Thoracic aorta (tissue), 2 donors: ENCODE measurements at regions not wholly inside any gene's neighbourhood (a gene's known extent, or its start where the extent isn't known, plus 50 kb on each side); places are given as distances from the start of the nearest gene placed in this dataset.

Experiments used
- ATAC-seq: fragments of 150-250 bp; one replicate; pipeline ENCODE4 v1.8.0; 2017; ENCODE audit warnings: low read depth; ENCODE audit not compliant: insufficient number of reproducible peaks, low FRiP score
- DNase-seq: peaks from one replicate; pipeline ENCODE4 v3.0.0-alpha.2; 2020; ENCODE audit warnings: low spot score
- H3K27ac ChIP-seq, 2 donors: fragments of 200-600 bp; sonication (generic); 1 replicate in 1 of 2; 2 replicates in 1 of 2; pipeline ENCODE4 v1.5.1; 2016; ENCODE audit warnings: mild to moderate bottlenecking in 2 of 2, moderate library complexity in 2 of 2
- H3K27me3 ChIP-seq: fragments of 200-600 bp; sonication (generic); replicated peaks from 2 replicates; pipeline ENCODE4 v1.6.0; 2016; ENCODE audit warnings: mild to moderate bottlenecking; ENCODE audit not compliant: insufficient read depth
- H3K36me3 ChIP-seq: fragments of 200-600 bp; sonication (generic); one replicate; pipeline ENCODE4 v1.5.1; 2016
- H3K4me1 ChIP-seq, 2 donors: fragments of 200-600 bp; sonication (generic); 1 replicate in 1 of 2; 2 replicates in 1 of 2; pipeline versions ENCODE4 v1.5.1 to v1.6.0; 2016; ENCODE audit warnings: low read depth in 2 of 2, mild to moderate bottlenecking in 1 of 2; ENCODE audit not compliant: control insufficient read depth in 1 of 2
- H3K4me3 ChIP-seq: fragments of 200-600 bp; sonication (generic); 2 replicates; pipeline ENCODE4 v1.5.1; 2016; ENCODE audit warnings: mild to moderate bottlenecking
- H3K9me3 ChIP-seq: fragments of 200-600 bp; sonication (generic); 2 replicates; pipeline ENCODE4 v1.5.1; 2016
- CTCF ChIP-seq: fragments of 200-600 bp; sonication (generic); IDR thresholded peaks from one replicate; pipeline ENCODE4 v1.5.1; 2019; ENCODE audit warnings: antibody characterized with exemption

- Histone ChIP-seq H3K9me3 (no peaks in the 10 kb centered on the region), H3K36me3 (no peaks in the 10 kb centered on the region), H3K27me3 (no peaks in the 10 kb centered on the region), H3K27ac (no peak overlapping the region), H3K4me1 (peaks cover 6% of the 10 kb centered on the region in 2 donors), H3K4me3 (no peak overlapping the region)
- ATAC-seq (no peak), DNase-seq (no peak)
- no peak for TF ChIP-seq CTCF
Measured at GRCh38 chr6:121848523-121849255, 413.2 kb downstream of the GJA1 start.

- DNase-seq (peak; percentile 4), ATAC-seq (peak; percentile 66)
- H3K4me3 ChIP-seq: no peak overlapping the region
- H3K4me1 ChIP-seq: peaks cover 6% of the 10 kb centered on the region in 2 donors
- H3K27ac ChIP-seq: peak overlapping the region in 1 of 2 donors; percentile 11
- H3K9me3 ChIP-seq: no peaks in the 10 kb centered on the region
- peak; percentile 65 for TF ChIP-seq CTCF
- no peaks in the 10 kb centered on the region for H3K36me3 ChIP-seq
- no peaks in the 10 kb centered on the region for H3K27me3 ChIP-seq
Measured at GRCh38 chr6:121849477-121849876, 414.0 kb downstream of the GJA1 start.

GRCh38 chr6:121851056-121851455 lies 415.6 kb downstream of the GJA1 start:
- DNase-seq (no peak), ATAC-seq (no peak)
- H3K27ac ChIP-seq: no peak overlapping the region
- H3K27me3 ChIP-seq: no peaks in the 10 kb centered on the region
- no peaks in the 10 kb centered on the region for H3K36me3 ChIP-seq
- no peaks in the 10 kb centered on the region for H3K9me3 ChIP-seq
- H3K4me3 ChIP-seq: no peak overlapping the region
- no peak for TF ChIP-seq CTCF
- H3K4me1 ChIP-seq: peaks cover 6 to 8% of the 10 kb centered on the region in 2 donors

GRCh38 chr6:121853686-121854085 lies 418.2 kb downstream of the GJA1 start:
- H3K4me1 ChIP-seq: peaks cover 9 to 15% of the 10 kb centered on the region in 2 donors

GRCh38 chr6:121855521-121855920 lies 420.1 kb downstream of the GJA1 start:
- TF ChIP-seq CTCF: no peak
- peak overlapping the region; percentile 54 to 61 for H3K27ac ChIP-seq
- no peak for ATAC-seq
- no peak for DNase-seq
- H3K27me3 ChIP-seq: no peaks in the 10 kb centered on the region
- peaks cover 5 to 9% of the 10 kb centered on the region in 2 donors for H3K4me1 ChIP-seq
- no peaks in the 10 kb centered on the region for H3K36me3 ChIP-seq
- no peak overlapping the region for H3K4me3 ChIP-seq
- H3K9me3 ChIP-seq: no peaks in the 10 kb centered on the region

More at GRCh38 chr6:121853686-121854085, 418.2 kb downstream of the GJA1 start:
- Histone ChIP-seq H3K36me3 (no peaks in the 10 kb centered on the region), H3K4me3 (no peak overlapping the region), H3K27ac (no peak overlapping the region), H3K9me3 (no peaks in the 10 kb centered on the region), H3K27me3 (no peaks in the 10 kb centered on the region)
- DNase-seq (no peak), ATAC-seq (no peak)
- no peak for TF ChIP-seq CTCF
